NCI-H1105 (cell line): ENCODE measurements at regions not wholly inside any gene's neighbourhood (a gene's known extent, or its start where the extent isn't known, plus 50 kb on each side); places are given as distances from the start of the nearest gene placed in this dataset.
"Not testable (repeated sequence)": the region's sequence is repeated elsewhere in the genome, so short reads cannot be mapped to it uniquely, and the experiment has no call there.

Source experiments
- DNase-seq: peaks from one replicate; lab custom pipeline; 2025; lab: John Stamatoyannopoulos, UW

- DNase-seq: peak; percentile 10
Measured at GRCh38 chr18:78856569-78857313, 122.9 kb upstream of the SALL3 start.

GRCh38 chr18:78857314-78858150 lies 122.1 kb upstream of the SALL3 start:
- no peak for DNase-seq

GRCh38 chr18:78859686-78860085 lies 119.9 kb upstream of the SALL3 start:
- DNase-seq: no peak

- no peak for DNase-seq
Measured at GRCh38 chr18:78860117-78860516, 119.5 kb upstream of the SALL3 start.

- DNase-seq: no peak
Measured at GRCh38 chr18:78861116-78861515, 118.5 kb upstream of the SALL3 start.

GRCh38 chr18:78861706-78862105 lies 117.9 kb upstream of the SALL3 start:
- no peak for DNase-seq

- DNase-seq: no peak
Measured at GRCh38 chr18:78862395-78862794, 117.2 kb upstream of the SALL3 start.

GRCh38 chr18:78865056-78865598 lies 114.5 kb upstream of the SALL3 start:
- DNase-seq: no peak

- no peak for DNase-seq
Measured at GRCh38 chr18:78865771-78866310, 113.8 kb upstream of the SALL3 start.

- DNase-seq: no peak
Measured at GRCh38 chr18:78867131-78867530, 112.5 kb upstream of the SALL3 start.

- DNase-seq: no peak
Measured at GRCh38 chr18:78868330-78869316, 111.0 kb upstream of the SALL3 start.

- DNase-seq: no peak
Measured at GRCh38 chr18:78871618-78872017, 108.0 kb upstream of the SALL3 start.

GRCh38 chr18:78873926-78874500 lies 105.6 kb upstream of the SALL3 start:
- DNase-seq: no peak

- DNase-seq: peak; percentile 24
Measured at GRCh38 chr18:78875016-78875777, 104.4 kb upstream of the SALL3 start.

- no peak for DNase-seq
Measured at GRCh38 chr18:78875778-78876650, 103.6 kb upstream of the SALL3 start.

- DNase-seq: no peak
Measured at GRCh38 chr18:78876868-78877267, 102.8 kb upstream of the SALL3 start.

GRCh38 chr18:78878335-78878734 lies 101.3 kb upstream of the SALL3 start:
- no peak for DNase-seq

- not testable (repeated sequence) for DNase-seq
Measured at GRCh38 chr18:78879072-78879883, 100.3 kb upstream of the SALL3 start.
